ENCODE measurements at regions not wholly inside any gene's neighbourhood (a gene's known extent, or its start where the extent isn't known, plus 50 kb on each side); places are given as distances from the start of the nearest gene placed in this dataset.
A peak's percentile ranks its signal among the peaks of the same experiment; 100 is the strongest.

DNA sequence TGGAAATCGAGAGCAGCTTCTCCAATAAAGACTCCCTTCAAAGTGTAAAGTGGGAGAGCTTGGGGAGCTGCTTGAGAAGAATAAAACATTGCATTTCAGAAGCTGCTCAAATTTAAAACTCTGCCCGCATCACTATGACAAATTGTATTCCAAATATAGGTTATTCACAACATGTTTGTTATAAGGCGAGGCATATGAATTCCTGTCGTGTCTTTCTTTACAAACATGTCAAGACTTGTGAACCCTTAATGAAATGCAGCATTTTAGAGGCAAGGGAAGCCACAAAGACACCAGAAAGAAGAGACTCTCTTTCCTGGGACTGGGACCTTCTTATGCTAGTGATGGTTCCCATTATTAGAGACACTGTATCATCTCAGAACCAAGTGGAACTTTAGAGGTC lies 311.2 kb downstream of the DHX15 start:
- TF ChIP-seq, protein P1, sequence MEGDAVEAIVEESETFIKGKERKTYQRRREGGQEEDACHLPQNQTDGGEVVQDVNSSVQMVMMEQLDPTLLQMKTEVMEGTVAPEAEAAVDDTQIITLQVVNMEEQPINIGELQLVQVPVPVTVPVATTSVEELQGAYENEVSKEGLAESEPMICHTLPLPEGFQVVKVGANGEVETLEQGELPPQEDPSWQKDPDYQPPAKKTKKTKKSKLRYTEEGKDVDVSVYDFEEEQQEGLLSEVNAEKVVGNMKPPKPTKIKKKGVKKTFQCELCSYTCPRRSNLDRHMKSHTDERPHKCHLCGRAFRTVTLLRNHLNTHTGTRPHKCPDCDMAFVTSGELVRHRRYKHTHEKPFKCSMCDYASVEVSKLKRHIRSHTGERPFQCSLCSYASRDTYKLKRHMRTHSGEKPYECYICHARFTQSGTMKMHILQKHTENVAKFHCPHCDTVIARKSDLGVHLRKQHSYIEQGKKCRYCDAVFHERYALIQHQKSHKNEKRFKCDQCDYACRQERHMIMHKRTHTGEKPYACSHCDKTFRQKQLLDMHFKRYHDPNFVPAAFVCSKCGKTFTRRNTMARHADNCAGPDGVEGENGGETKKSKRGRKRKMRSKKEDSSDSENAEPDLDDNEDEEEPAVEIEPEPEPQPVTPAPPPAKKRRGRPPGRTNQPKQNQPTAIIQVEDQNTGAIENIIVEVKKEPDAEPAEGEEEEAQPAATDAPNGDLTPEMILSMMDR (IDR thresholded peaks at IDR 0.05; ENCODE audit: low read depth, low read length, missing control alignments): no peak
- H3K4me3 ChIP-seq (ENCODE audit: low read depth, low read length): no peak overlapping the region
- DNase-seq (ENCODE audit: low read depth): no peak
- in situ Hi-C loops (cut with HindIII; ENCODE audit: low sequenced_read_pairs): no loop called here

DNA sequence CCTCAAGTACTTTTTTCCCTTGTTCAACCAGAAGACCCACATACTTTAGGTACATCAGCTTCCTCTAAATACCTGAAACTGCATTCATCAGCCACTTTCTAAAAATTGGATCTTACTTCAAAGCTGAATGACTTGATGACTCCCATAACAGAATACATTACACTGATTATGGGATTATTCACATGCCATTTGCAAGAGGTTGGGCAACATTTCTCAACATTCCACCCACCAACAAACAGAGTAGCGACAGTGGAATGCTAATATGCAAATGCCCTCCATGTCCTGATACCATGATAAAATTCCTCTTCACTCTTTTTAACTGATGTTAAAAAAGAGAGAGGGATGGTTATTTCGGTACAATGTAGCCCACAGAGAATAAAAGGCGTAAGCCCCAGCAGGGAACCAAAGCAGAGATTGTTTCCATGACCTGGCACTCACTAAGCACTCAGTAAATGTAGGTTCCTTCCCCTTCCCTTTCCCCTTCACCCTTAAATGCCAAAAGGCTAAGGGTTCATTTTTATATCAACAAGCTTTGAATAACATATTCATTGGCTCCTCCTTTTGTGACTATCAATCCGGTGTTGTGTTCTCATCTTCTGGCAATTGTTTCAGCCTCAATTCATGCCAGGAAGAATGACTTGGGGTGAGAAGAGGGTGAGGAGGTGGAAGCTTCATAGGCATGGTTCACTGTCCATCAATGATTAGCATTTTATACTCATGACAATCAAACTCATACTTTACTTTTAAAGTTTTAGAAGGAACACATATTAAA lies 317.2 kb downstream of the DHX15 start:
- in situ Hi-C loops (cut with HindIII; ENCODE audit: low sequenced_read_pairs): no loop called here
- TF ChIP-seq, protein P1 (IDR thresholded peaks at IDR 0.05; ENCODE audit: low read depth, low read length, missing control alignments): no peak

DNA sequence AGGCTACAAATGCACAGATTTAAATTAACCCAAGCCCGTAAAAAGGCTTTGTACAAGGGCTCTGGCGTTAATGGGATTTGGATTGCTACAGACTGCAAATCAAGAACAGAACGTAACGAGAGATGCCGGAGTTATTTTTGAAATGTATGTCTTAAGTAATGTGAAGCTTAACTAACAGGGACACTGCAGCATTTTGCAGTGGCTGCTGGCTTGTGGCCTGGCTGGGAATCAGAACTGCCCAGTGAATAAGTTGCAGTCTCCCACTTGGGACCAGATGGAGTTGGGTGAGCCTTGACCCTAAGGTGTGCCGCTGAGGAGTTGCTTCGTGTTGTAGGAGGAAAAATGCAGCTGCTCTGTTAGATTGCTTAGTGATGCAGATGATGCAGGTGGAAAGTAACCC lies 318.4 kb downstream of the DHX15 start:
- no peak for DNase-seq (ENCODE audit: low read depth)
- no peak overlapping the region for H3K4me3 ChIP-seq (ENCODE audit: low read depth, low read length)
- in situ Hi-C loops (cut with HindIII; ENCODE audit: low sequenced_read_pairs): no loop called here
- TF ChIP-seq, protein P1 (IDR thresholded peaks at IDR 0.05; ENCODE audit: low read depth, low read length, missing control alignments): no peak

More for the DNA sequence above, 317.2 kb downstream of the DHX15 start:
- peak; percentile 80 for DNase-seq (ENCODE audit: low read depth)
- no peak overlapping the region for H3K4me3 ChIP-seq (ENCODE audit: low read depth, low read length)

DNA sequence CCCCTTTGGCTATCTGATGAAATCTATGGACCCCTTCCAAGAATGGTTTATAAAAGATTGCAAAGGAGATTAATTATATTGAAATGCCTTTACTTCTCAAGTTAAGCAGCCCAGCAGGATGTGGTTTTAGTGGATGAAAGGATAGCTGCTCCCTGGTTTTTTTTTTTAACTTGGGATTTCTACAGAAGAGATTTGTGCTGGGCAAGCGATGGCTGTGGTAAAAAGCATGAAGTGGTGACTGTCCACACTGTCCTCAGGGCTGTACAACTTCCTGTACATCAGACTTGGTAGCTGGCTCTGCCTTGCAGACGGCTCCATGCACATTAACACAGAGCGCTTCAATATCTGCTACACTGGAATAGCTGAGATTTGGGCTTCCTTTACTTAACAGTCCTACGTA lies 321.7 kb downstream of the DHX15 start:
- H3K4me3 ChIP-seq (ENCODE audit: low read depth, low read length): no peak overlapping the region
- peak; percentile 63 for DNase-seq (ENCODE audit: low read depth)
- TF ChIP-seq, protein P1 (IDR thresholded peaks at IDR 0.05; ENCODE audit: low read depth, low read length, missing control alignments): no peak
- in situ Hi-C loops (cut with HindIII; ENCODE audit: low sequenced_read_pairs): no loop called here

DNA sequence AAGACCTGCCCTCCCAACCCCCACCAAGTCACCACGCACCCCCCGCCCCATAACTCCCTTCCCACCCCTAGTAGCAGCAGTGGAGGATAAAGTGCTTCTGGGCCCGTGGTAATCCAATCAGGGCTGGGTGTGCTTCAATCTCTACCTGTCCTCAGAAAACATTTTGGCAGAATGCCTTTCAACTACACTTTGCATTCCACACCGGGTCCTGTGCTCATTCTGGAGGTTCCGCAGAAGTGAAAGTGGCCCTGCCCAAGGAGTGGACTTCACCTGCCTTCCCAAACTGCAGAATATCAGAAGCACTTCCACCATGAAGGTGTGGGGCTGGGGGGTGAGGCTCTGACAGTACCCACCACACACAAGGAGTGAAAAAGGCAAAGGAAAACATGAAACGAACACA lies 322.3 kb downstream of the DHX15 start:
- H3K4me3 ChIP-seq (ENCODE audit: low read depth, low read length): no peak overlapping the region
- no peak for DNase-seq (ENCODE audit: low read depth)
- TF ChIP-seq, protein P1 (IDR thresholded peaks at IDR 0.05; ENCODE audit: low read depth, low read length, missing control alignments): no peak
- in situ Hi-C loops (cut with HindIII; ENCODE audit: low sequenced_read_pairs): no loop called here

DNA sequence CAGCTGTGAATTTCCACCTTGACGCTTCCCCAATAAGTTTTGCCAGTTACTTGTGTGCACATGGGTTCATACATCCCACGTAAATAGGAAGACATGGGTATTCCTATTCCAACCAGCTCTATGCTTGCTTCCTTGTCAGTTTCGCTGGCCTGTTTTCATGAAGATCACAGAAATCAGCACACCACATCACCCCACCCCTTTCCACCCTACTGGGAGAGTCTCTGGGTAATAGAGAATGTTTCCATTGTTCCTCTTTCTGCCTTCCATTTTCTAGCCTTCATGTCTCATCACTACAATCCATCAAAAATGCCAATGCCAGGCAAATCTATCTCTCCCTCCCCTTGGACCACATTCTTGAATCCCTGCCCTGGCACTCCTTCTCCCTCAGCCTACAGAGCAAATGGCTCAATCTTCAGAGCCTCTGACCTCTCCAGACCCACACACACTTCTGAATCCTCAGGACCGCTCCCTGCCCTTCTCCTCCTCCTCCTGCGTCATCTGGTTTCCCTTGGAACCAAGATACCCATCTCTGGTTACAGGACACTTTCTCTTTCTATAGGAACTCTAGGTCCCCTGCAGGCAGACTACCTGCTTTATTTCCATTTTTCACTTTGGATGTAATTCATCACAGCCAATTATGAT lies 323.3 kb downstream of the DHX15 start:
- TF ChIP-seq, protein P1 (IDR thresholded peaks at IDR 0.05; ENCODE audit: low read depth, low read length, missing control alignments): no peak
- no peak for DNase-seq (ENCODE audit: low read depth)
- no peak overlapping the region for H3K4me3 ChIP-seq (ENCODE audit: low read depth, low read length)
- in situ Hi-C loops (cut with HindIII; ENCODE audit: low sequenced_read_pairs): no loop called here
